Fibroblast of lung (primary cell): ENCODE measurements at regions not wholly inside any gene's neighbourhood (a gene's known extent, or its start where the extent isn't known, plus 50 kb on each side); places are given as distances from the start of the nearest gene placed in this dataset.

Source experiments
- DNase-seq, 2 donors: peaks; one replicate each; pipeline versions ENCODE4 v3.0.0 to v3.0.0-alpha.2; 2010; ENCODE audit warnings: low read depth in 2 of 2
- H2AFZ ChIP-seq: 2 replicates; pipeline ENCODE4 v1.5.1; 2012; ENCODE audit warnings: low read length, control low read depth, inconsistent platforms
- H3K27ac ChIP-seq: 2 replicates; pipeline ENCODE4 v1.5.1; 2011; ENCODE audit warnings: low read length, control low read depth; ENCODE audit not compliant: insufficient read depth
- H3K27me3 ChIP-seq: 2 replicates; pipeline ENCODE4 v1.5.1; 2011; ENCODE audit warnings: mild to moderate bottlenecking, low read length; ENCODE audit not compliant: control insufficient read depth, insufficient read depth
- H3K36me3 ChIP-seq: 2 replicates; pipeline ENCODE4 v1.5.1; 2011; ENCODE audit warnings: low read length; ENCODE audit not compliant: control insufficient read depth, insufficient read depth
- H3K4me1 ChIP-seq: 2 replicates; pipeline ENCODE4 v1.5.1; 2011; ENCODE audit warnings: low read length; ENCODE audit not compliant: control insufficient read depth, insufficient read depth; ENCODE audit errors: extremely low read depth
- H3K4me2 ChIP-seq: 2 replicates; pipeline ENCODE4 v1.5.1; 2011; ENCODE audit warnings: low read length, control low read depth; ENCODE audit not compliant: insufficient read depth; ENCODE audit errors: extremely low read depth
- H3K4me3 ChIP-seq, 4 experiments: fragments of 200-600 bp in 1 of 4; sonication (generic) in 1 of 4; replicated peaks in 1 of 4; 2 replicates each; pipeline ENCODE4 v1.5.1; 2011 to 2016; ENCODE audit warnings: low read length in 4 of 4, low read depth in 3 of 4, mild to moderate bottlenecking in 3 of 4, control low read depth in 2 of 4, inconsistent platforms in 1 of 4, mixed read lengths in 1 of 4; ENCODE audit not compliant: insufficient read depth in 1 of 4; ENCODE audit errors: control extremely low read depth in 1 of 4
- H3K79me2 ChIP-seq: 2 replicates; pipeline ENCODE4 v1.5.1; 2012; ENCODE audit warnings: mild to moderate bottlenecking, low read length, inconsistent platforms; ENCODE audit not compliant: control insufficient read depth, insufficient read depth
- H3K9ac ChIP-seq: 2 replicates; pipeline ENCODE4 v1.5.1; 2011; ENCODE audit warnings: mild to moderate bottlenecking, low read length, control low read depth; ENCODE audit not compliant: insufficient read depth
- H3K9me3 ChIP-seq: 2 replicates; pipeline ENCODE4 v1.5.1; 2012; ENCODE audit warnings: low read depth, low read length; ENCODE audit not compliant: control insufficient read depth, insufficient read depth
- H4K20me1 ChIP-seq: 2 replicates; pipeline ENCODE4 v1.5.1; 2011; ENCODE audit warnings: low read length; ENCODE audit not compliant: control insufficient read depth, insufficient read depth; ENCODE audit errors: extremely low read depth
- CTCF ChIP-seq, 2 donors: IDR thresholded peaks in 1 of 2; conservative IDR thresholded peaks in 1 of 2; 1 replicate in 1 of 2; 2 replicates in 1 of 2; pipeline ENCODE4 v1.5.1; 2011 to 2012; ENCODE audit warnings: low read length in 2 of 2, control low read depth in 1 of 2, inconsistent platforms in 1 of 2, low read depth in 1 of 2, mild to moderate bottlenecking in 1 of 2
- EZH2 ChIP-seq: IDR thresholded peaks from 2 replicates; pipeline ENCODE4 v1.5.1; 2012; ENCODE audit warnings: low read length, control low read depth, mild to moderate bottlenecking; ENCODE audit errors: missing control alignments

GRCh38 chr12:113732916-113733315 lies 233.2 kb downstream of the RBM19 start:
- Histone ChIP-seq H3K36me3 (no peaks in the 10 kb centered on the region), H3K4me3 (no peak overlapping the region), H3K9me3 (no peaks in the 10 kb centered on the region), H4K20me1 (no peaks in the 10 kb centered on the region), H3K79me2 (no peaks in the 10 kb centered on the region), H2AFZ (no peak overlapping the region), H3K9ac (no peak overlapping the region), H3K4me2 (no peak overlapping the region), H3K4me1 (no peaks in the 10 kb centered on the region), H3K27ac (no peak overlapping the region), H3K27me3 (no peaks in the 10 kb centered on the region)
- TF ChIP-seq EZH2 (no peak), CTCF (conservative IDR thresholded peaks at IDR 0.05 in 1 of 2, IDR thresholded peaks at IDR 0.05 in 1 of 2; ENCODE audit: low read depth in 1 of 2, low read length in 2 of 2) (no peak)
- no peak for DNase-seq

GRCh38 chr12:113727651-113728061 lies 238.5 kb downstream of the RBM19 start:
- TF ChIP-seq EZH2: no peak
- no peak for TF ChIP-seq CTCF (conservative IDR thresholded peaks at IDR 0.05 in 1 of 2, IDR thresholded peaks at IDR 0.05 in 1 of 2; ENCODE audit: low read depth in 1 of 2, low read length in 2 of 2)
- H3K36me3 ChIP-seq: no peaks in the 10 kb centered on the region
- peak in 1 of 2 donors; percentile 54 for DNase-seq

GRCh38 chr12:113726254-113726819 lies 239.8 kb downstream of the RBM19 start:
- H4K20me1 ChIP-seq: no peaks in the 10 kb centered on the region
- no peaks in the 10 kb centered on the region for H3K27me3 ChIP-seq
- no peak for DNase-seq
- H3K4me2 ChIP-seq: no peak overlapping the region
- no peak overlapping the region for H3K4me3 ChIP-seq
- TF ChIP-seq CTCF (conservative IDR thresholded peaks at IDR 0.05 in 1 of 2, IDR thresholded peaks at IDR 0.05 in 1 of 2; ENCODE audit: low read depth in 1 of 2, low read length in 2 of 2): no peak
- no peak for TF ChIP-seq EZH2
- no peaks in the 10 kb centered on the region for H3K79me2 ChIP-seq
- H3K27ac ChIP-seq: no peak overlapping the region
- no peak overlapping the region for H3K9ac ChIP-seq
- no peaks in the 10 kb centered on the region for H3K9me3 ChIP-seq
- H2AFZ ChIP-seq: no peak overlapping the region
- H3K36me3 ChIP-seq: no peaks in the 10 kb centered on the region
- H3K4me1 ChIP-seq: no peaks in the 10 kb centered on the region

More at GRCh38 chr12:113727651-113728061, 238.5 kb downstream of the RBM19 start:
- no peaks in the 10 kb centered on the region for H3K9me3 ChIP-seq
- H3K4me1 ChIP-seq: no peaks in the 10 kb centered on the region
- H3K4me3 ChIP-seq: no peak overlapping the region
- no peaks in the 10 kb centered on the region for H3K79me2 ChIP-seq
- H2AFZ ChIP-seq: no peak overlapping the region
- H4K20me1 ChIP-seq: no peaks in the 10 kb centered on the region
- H3K9ac ChIP-seq: no peak overlapping the region
- H3K27me3 ChIP-seq: no peaks in the 10 kb centered on the region
- H3K27ac ChIP-seq: no peak overlapping the region
- H3K4me2 ChIP-seq: no peak overlapping the region
